Karpas-422 (cell line): ENCODE measurements at regions not wholly inside any gene's neighbourhood (a gene's known extent, or its start where the extent isn't known, plus 50 kb on each side); places are given as distances from the start of the nearest gene placed in this dataset.

Experiments used
- DNase-seq: peaks from one replicate; pipeline ENCODE4 v3.0.0-alpha.2; 2015
- H2AFZ ChIP-seq: fragments of 200-600 bp; sonication (generic); 2 replicates; pipeline ENCODE4 v1.6.1; 2014; ENCODE audit warnings: antibody characterized with exemption, low read length, mixed read lengths
- H3K27ac ChIP-seq: fragments of 200-600 bp; sonication (generic); 2 replicates; pipeline ENCODE4 v1.5.1; 2014; ENCODE audit warnings: mild to moderate bottlenecking, low read length, moderate library complexity
- H3K27me3 ChIP-seq: fragments of 200-600 bp; sonication (generic); 2 replicates; pipeline ENCODE4 v1.6.1; 2014; ENCODE audit warnings: low read length, mixed read lengths
- H3K36me3 ChIP-seq: fragments of 200-600 bp; sonication (generic); 2 replicates; pipeline ENCODE4 v1.6.1; 2014; ENCODE audit warnings: low read length, mixed read lengths; ENCODE audit not compliant: insufficient read depth
- H3K4me1 ChIP-seq: fragments of 200-600 bp; sonication (generic); 2 replicates; pipeline ENCODE4 v1.6.1; 2014; ENCODE audit warnings: mild to moderate bottlenecking, low read length, mixed read lengths
- H3K4me2 ChIP-seq: fragments of 200-600 bp; sonication (generic); 2 replicates; pipeline ENCODE4 v1.6.1; 2014; ENCODE audit warnings: low read length, low read depth, mild to moderate bottlenecking; ENCODE audit not compliant: poor library complexity, severe bottlenecking
- H3K4me3 ChIP-seq: fragments of 200-600 bp; sonication (generic); 2 replicates; pipeline ENCODE4 v1.5.1; 2014; ENCODE audit warnings: mild to moderate bottlenecking, antibody characterized with exemption, low read length, mixed read lengths
- H3K79me2 ChIP-seq: fragments of 200-600 bp; sonication (generic); 2 replicates; pipeline ENCODE4 v1.6.1; 2014; ENCODE audit warnings: mild to moderate bottlenecking, low read length, mixed read lengths
- H3K9ac ChIP-seq: fragments of 200-600 bp; sonication (generic); 2 replicates; pipeline ENCODE4 v1.6.0; 2014; ENCODE audit warnings: low read length
- H3K9me2 ChIP-seq: fragments of 200-600 bp; sonication (generic), shearing (Covaris generic); replicated peaks from 2 replicates; pipeline ENCODE4 v1.6.0; 2014; ENCODE audit warnings: mild to moderate bottlenecking, low read length, moderate library complexity; ENCODE audit not compliant: insufficient read depth
- H3K9me3 ChIP-seq: fragments of 300-700, 200-600 bp; sonication (generic); 2 replicates; pipeline ENCODE4 v1.6.1; 2014; ENCODE audit warnings: low read length, mixed read lengths
- H4K20me1 ChIP-seq: fragments of 200-600 bp; sonication (generic); 2 replicates; pipeline ENCODE4 v1.6.1; 2014; ENCODE audit warnings: mild to moderate bottlenecking, antibody characterized with exemption, low read length, low read depth; ENCODE audit not compliant: insufficient read depth

- Histone ChIP-seq H3K4me3 (no peak overlapping the region), H3K79me2 (no peaks in the 10 kb centered on the region), H3K36me3 (no peaks in the 10 kb centered on the region), H3K9ac (no peak overlapping the region), H3K27ac (no peak overlapping the region), H3K27me3 (no peaks in the 10 kb centered on the region), H4K20me1 (no peaks in the 10 kb centered on the region), H2AFZ (no peak overlapping the region), H3K4me1 (no peaks in the 10 kb centered on the region), H3K4me2 (no peak overlapping the region), H3K9me2 (no peaks in the 10 kb centered on the region), H3K9me3 (no peaks in the 10 kb centered on the region)
- DNase-seq = no peak
Observed at GRCh38 chr10:78508955-78509748, 475.5 kb downstream of the RPS24 start.

GRCh38 chr10:78510566-78511323, 477.1 kb downstream of the RPS24 start:
- H3K4me3 ChIP-seq = no peak overlapping the region
- H3K27ac ChIP-seq = no peak overlapping the region
- no peak overlapping the region for H3K9ac ChIP-seq
- no peak for DNase-seq
- no peaks in the 10 kb centered on the region for H3K36me3 ChIP-seq
- no peaks in the 10 kb centered on the region for H3K9me2 ChIP-seq
- H4K20me1 ChIP-seq = no peaks in the 10 kb centered on the region
- H3K4me2 ChIP-seq = no peak overlapping the region
- no peak overlapping the region for H2AFZ ChIP-seq
- H3K9me3 ChIP-seq = no peaks in the 10 kb centered on the region
- H3K27me3 ChIP-seq = no peaks in the 10 kb centered on the region
- no peaks in the 10 kb centered on the region for H3K79me2 ChIP-seq
- no peaks in the 10 kb centered on the region for H3K4me1 ChIP-seq

- Histone ChIP-seq H3K36me3 (no peaks in the 10 kb centered on the region), H3K79me2 (no peaks in the 10 kb centered on the region), H3K9me2 (no peaks in the 10 kb centered on the region), H3K4me3 (no peak overlapping the region), H2AFZ (no peak overlapping the region), H3K9me3 (no peaks in the 10 kb centered on the region), H3K9ac (no peak overlapping the region), H4K20me1 (no peaks in the 10 kb centered on the region), H3K4me2 (no peak overlapping the region), H3K27me3 (no peaks in the 10 kb centered on the region), H3K4me1 (no peaks in the 10 kb centered on the region), H3K27ac (no peak overlapping the region)
- no peak for DNase-seq
Observed at GRCh38 chr10:78511324-78512204, 477.9 kb downstream of the RPS24 start.

GRCh38 chr10:78512205-78512550, 478.5 kb downstream of the RPS24 start:
- Histone ChIP-seq H3K36me3 (no peaks in the 10 kb centered on the region), H3K4me2 (no peak overlapping the region), H3K27ac (no peak overlapping the region), H3K9ac (no peak overlapping the region), H3K27me3 (no peaks in the 10 kb centered on the region), H3K4me3 (no peak overlapping the region), H3K79me2 (no peaks in the 10 kb centered on the region), H3K9me3 (no peaks in the 10 kb centered on the region), H4K20me1 (no peaks in the 10 kb centered on the region), H2AFZ (no peak overlapping the region), H3K9me2 (no peaks in the 10 kb centered on the region), H3K4me1 (no peaks in the 10 kb centered on the region)
- no peak for DNase-seq

GRCh38 chr10:78513330-78513729, 479.7 kb downstream of the RPS24 start:
- no peaks in the 10 kb centered on the region for H3K27me3 ChIP-seq
- H3K9me2 ChIP-seq = no peaks in the 10 kb centered on the region
- H3K4me2 ChIP-seq = no peak overlapping the region
- H3K4me1 ChIP-seq = no peaks in the 10 kb centered on the region
- no peak overlapping the region for H3K27ac ChIP-seq
- no peaks in the 10 kb centered on the region for H3K36me3 ChIP-seq
- no peaks in the 10 kb centered on the region for H3K79me2 ChIP-seq
- H4K20me1 ChIP-seq = no peaks in the 10 kb centered on the region
- no peak overlapping the region for H2AFZ ChIP-seq
- H3K9me3 ChIP-seq = no peaks in the 10 kb centered on the region
- DNase-seq = no peak
- no peak overlapping the region for H3K9ac ChIP-seq
- no peak overlapping the region for H3K4me3 ChIP-seq

GRCh38 chr10:78513986-78514385, 480.3 kb downstream of the RPS24 start:
- Histone ChIP-seq H3K4me3 (no peak overlapping the region), H3K4me2 (no peak overlapping the region), H3K27me3 (no peaks in the 10 kb centered on the region), H3K36me3 (no peaks in the 10 kb centered on the region), H3K4me1 (no peaks in the 10 kb centered on the region), H3K9ac (no peak overlapping the region), H3K9me2 (no peaks in the 10 kb centered on the region), H2AFZ (no peak overlapping the region), H3K9me3 (no peaks in the 10 kb centered on the region), H3K27ac (no peak overlapping the region), H4K20me1 (no peaks in the 10 kb centered on the region), H3K79me2 (no peaks in the 10 kb centered on the region)
- no peak for DNase-seq

- no peak overlapping the region for H3K27ac ChIP-seq
- no peak overlapping the region for H3K4me2 ChIP-seq
- H3K79me2 ChIP-seq = no peaks in the 10 kb centered on the region
- H3K9ac ChIP-seq = no peak overlapping the region
- no peak for DNase-seq
- no peak overlapping the region for H2AFZ ChIP-seq
- no peaks in the 10 kb centered on the region for H3K36me3 ChIP-seq
- no peaks in the 10 kb centered on the region for H3K4me1 ChIP-seq
- no peaks in the 10 kb centered on the region for H3K9me2 ChIP-seq
- no peaks in the 10 kb centered on the region for H4K20me1 ChIP-seq
- H3K4me3 ChIP-seq = no peak overlapping the region
- no peaks in the 10 kb centered on the region for H3K27me3 ChIP-seq
- no peaks in the 10 kb centered on the region for H3K9me3 ChIP-seq
Observed at GRCh38 chr10:78514459-78514858, 480.8 kb downstream of the RPS24 start.
